CMK (cell line): ENCODE measurements at regions not wholly inside any gene's neighbourhood (a gene's known extent, or its start where the extent isn't known, plus 50 kb on each side); places are given as distances from the start of the nearest gene placed in this dataset.
"Not testable (repeated sequence)": the region's sequence is repeated elsewhere in the genome, so short reads cannot be mapped to it uniquely, and the experiment has no call there.

Experiments used
- DNase-seq: peaks from one replicate; pipeline ENCODE4 v3.0.0-alpha.2; 2010; ENCODE audit warnings: low read depth

DNA sequence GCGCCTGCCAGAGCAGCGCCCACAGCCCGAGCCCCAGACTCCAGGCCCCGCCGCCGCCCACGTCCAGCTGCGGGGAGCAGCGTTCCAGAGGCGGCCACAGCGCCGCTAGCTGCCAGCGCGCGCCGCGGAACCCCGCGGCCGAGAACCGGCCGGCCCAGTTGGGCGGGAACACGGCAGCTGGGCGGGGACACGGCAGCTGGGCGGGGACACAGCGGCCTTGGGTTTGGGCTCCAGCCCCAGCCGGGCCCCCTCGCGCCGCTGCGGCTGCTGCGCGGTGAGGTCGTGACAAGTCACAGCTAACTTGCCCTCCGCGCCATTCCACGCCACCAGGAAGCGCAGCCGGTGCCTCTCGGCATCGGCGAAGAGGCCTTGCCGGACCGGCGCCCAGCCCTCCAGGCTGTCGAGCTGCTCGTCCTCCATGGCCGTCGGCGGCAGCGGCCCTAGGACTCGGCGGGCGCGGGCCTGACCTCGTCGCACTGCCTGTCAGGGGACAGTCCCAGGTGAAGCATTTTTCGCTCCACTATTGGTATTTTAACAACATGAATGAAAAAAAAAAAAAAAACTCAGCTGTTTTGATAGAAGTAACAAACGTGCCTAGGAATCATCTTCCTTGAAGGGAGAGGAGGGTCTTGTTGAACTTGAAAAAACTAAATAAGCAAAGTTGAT is 56.6 kb upstream of the GOLGA8N start:
- peak; percentile 2 for DNase-seq

- not testable (repeated sequence) for DNase-seq
Measured at GRCh38 chr15:32536057-32536493, 57.2 kb upstream of the GOLGA8N start.

DNA sequence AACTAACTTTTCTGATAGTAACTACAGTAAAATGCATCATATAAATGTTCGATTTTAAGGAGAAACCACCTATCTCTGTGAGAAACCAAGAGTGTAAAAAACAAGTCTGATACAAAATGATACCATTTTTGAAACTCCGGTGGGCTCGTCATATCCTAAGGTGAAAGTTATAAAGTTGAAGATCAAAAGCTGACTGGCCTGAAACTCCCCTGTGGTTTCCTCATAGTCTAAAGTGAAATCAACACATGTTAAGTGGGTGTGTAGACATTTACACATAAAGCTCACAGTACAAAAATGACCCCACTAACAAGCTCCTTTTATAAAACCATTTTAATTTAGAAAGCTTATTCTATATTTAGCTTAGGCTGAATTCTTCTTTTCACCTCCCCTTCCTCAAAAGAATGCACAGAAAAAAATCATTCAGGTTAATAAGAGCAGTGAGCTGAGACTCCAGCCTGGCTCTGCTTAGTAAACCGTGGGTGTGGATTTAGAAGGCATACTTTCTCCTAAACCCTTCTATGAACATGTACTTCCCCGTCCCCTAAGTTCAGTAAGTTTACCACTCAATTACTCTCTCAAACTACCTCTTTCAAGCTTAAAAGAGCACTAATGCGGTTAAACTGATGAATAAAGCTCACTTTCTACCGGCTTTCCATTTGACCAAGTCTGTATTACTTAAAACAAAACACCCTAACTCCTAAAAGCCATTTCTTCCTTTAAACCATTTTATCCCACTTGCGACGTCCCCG is 57.9 kb upstream of the GOLGA8N start:
- DNase-seq = not testable (repeated sequence)

- not testable (repeated sequence) for DNase-seq
Measured at GRCh38 chr15:32522900-32523299, 67.5 kb upstream of the GOLGA8O start.

DNA sequence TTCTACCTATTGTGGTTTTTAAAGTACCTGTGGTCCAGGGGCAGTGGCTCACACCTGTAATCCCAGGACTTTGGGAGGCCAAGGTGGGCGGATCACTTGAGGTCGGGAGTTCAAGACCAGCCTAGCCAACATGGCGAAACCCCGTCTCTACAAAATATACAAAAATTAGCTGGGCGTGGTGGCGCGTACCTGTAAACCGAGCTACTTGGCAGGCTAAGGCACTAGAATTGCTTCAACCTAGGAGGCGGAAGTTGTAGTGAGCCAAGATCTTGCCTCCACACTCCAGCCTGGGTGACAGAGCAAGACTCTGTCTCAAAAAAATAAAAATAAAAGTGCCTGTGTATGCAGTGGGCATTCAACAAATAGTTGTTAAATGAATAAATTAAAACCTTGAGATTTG is 67.0 kb upstream of the GOLGA8O start:
- DNase-seq = not testable (repeated sequence)

DNA sequence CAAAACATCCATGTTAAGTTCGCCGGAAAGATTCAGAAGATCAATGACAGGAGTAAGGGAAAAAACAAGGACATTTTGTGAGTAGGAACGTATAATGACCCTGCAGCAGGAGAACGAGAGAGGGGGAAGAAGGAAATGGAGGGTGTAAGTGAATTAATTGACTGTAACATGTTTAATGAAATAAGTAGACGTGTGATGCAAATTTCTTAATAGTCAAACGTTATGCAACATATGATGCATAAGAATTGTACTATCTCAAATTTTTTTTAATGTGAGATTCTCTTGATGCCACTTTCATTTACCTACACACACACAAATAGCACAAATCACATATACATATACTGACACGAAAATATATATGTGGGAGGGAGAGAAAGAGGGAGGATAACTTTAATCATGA is 63.5 kb upstream of the GOLGA8O start:
- DNase-seq = not testable (repeated sequence)

DNA sequence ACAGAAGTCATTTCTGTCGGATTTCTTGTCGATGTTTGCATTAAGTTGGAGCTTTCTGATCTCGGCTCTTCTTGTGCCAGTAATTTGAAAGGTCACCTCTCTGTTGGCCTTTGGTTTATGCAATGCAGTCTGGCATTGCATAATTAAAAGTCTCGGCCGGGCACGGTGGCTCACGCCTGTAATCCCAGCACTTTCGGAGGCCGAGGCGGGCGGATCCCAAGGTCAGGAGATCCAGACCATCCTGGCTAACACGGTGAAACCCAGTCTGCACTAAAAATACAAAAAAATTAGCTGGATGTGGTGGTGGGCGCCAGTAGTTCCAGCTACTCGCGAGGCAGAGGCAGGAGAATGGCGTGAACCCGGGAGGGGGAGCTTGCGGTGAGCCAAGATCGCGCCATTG is 62.6 kb upstream of the GOLGA8O start:
- DNase-seq = not testable (repeated sequence)

DNA sequence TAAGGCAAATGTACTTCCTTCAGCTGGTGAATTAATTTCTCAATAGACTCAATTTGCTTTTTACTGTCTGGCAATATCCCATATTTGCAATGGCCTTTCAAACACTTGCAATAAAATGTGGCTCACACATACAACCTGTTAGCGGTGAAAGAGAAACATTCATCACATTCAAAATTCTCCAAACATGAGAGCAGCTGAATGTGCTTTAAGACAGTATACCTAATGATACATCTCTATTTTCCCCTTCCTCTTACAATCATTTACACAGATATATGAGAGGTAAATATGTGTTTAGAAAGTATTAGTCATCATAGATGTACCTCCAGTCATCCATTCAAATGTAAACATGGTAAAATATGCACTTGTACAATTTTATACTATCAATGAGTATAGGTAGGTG is 61.5 kb upstream of the GOLGA8O start:
- not testable (repeated sequence) for DNase-seq

DNA sequence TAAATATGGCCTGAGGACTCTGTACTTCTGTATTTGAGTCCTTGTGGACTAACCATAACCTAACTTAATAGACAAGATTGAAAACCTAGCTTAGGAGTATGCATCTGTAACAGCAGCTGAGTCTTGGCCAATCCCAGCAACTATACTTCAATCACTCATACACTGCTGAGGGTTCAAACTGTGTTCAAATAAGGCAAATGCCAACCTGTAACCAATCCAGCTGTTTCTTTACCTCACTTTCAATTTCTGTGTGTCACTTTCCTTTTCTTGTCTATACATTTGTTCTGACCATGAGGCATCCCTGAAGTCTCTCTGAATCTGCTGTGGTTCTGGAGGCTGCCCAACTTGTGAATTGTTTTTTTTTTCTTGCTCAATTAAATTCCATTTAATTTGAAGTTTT is 57.9 kb upstream of the GOLGA8O start:
- not testable (repeated sequence) for DNase-seq

DNA sequence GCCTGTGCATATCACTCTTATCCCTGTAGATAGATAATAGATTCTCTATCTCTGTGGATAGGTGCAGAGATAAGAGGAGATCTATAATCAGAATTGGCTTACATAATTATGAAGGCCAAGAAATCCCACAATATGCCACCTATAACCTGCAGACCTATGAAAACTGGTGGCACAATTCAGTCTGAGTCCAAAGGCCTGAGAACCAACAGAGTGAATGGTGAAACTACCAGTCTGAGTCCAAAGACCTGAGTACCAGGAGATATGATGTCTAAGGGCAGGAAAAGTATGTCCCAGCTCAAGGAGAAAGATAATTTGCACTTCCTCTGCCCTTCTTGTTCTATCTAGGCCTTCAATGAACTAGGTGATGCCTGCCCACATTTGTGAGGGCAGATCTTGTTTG is 54.6 kb upstream of the GOLGA8O start:
- not testable (repeated sequence) for DNase-seq

- not testable (repeated sequence) for DNase-seq
Measured at GRCh38 chr15:32508081-32508480, 52.6 kb upstream of the GOLGA8O start.

GRCh38 chr15:32506787-32507186 is 51.4 kb upstream of the GOLGA8O start:
- not testable (repeated sequence) for DNase-seq

- DNase-seq = not testable (repeated sequence)
Measured at GRCh38 chr15:32505633-32506032, 50.2 kb upstream of the GOLGA8O start.
